Breast epithelium (tissue), 4 donors: ENCODE measurements at regions not wholly inside any gene's neighbourhood (a gene's known extent, or its start where the extent isn't known, plus 50 kb on each side); places are given as distances from the start of the nearest gene placed in this dataset.

Source experiments
- DNase-seq, 2 donors: peaks; one replicate each; pipeline ENCODE4 v3.0.0-alpha.2; 2019; ENCODE audit warnings: low spot score in 2 of 2
- H3K27ac ChIP-seq, 2 donors: fragments of 200-600 bp; sonication (generic) in 1 of 2; one replicate each; pipeline ENCODE4 v1.5.1; 2016 to 2019; ENCODE audit warnings: mild to moderate bottlenecking in 1 of 2
- H3K27me3 ChIP-seq, 2 donors: fragments of 200-600 bp; sonication (generic) in 1 of 2; one replicate each; pipeline versions ENCODE4 v1.5.1 to v1.6.0; 2017 to 2019; ENCODE audit warnings: control low read depth in 1 of 2, mild to moderate bottlenecking in 1 of 2
- H3K36me3 ChIP-seq: fragments of 200-600 bp; one replicate; pipeline ENCODE4 v1.5.1; 2019
- H3K4me1 ChIP-seq, 2 donors: fragments of 200-600 bp; sonication (generic); one replicate each; pipeline ENCODE4 v1.5.1; 2016 to 2019; ENCODE audit warnings: control low read depth in 1 of 2
- H3K4me3 ChIP-seq, 3 donors: fragments of 200-600 bp; sonication (generic); 1 replicate in 2 of 3; 2 replicates in 1 of 3; pipeline ENCODE4 v1.5.1; 2016 to 2019; ENCODE audit warnings: mild to moderate bottlenecking in 3 of 3, moderate library complexity in 2 of 3
- H3K9me3 ChIP-seq, 2 donors: fragments of 200-600 bp; sonication (generic) in 1 of 2; one replicate each; pipeline ENCODE4 v1.5.1; 2016 to 2019; ENCODE audit warnings: control low read depth in 1 of 2
- POLR2A ChIP-seq: fragments of 450-650 bp; IDR thresholded peaks from one replicate; pipeline ENCODE4 v1.6.1; 2016; ENCODE audit warnings: antibody characterized with exemption, mild to moderate bottlenecking, moderate library complexity
- POLR2AphosphoS5 ChIP-seq, 3 donors: sonication (generic); formaldehyde crosslinking; IDR thresholded peaks; one replicate each; pipeline ENCODE4 v1.6.1; 2017; ENCODE audit warnings: antibody characterized with exemption in 3 of 3
- intact Hi-C: fragments of 100-400 bp; cut with DNase I; formaldehyde crosslinking; loops from one replicate; pipeline ENCODE4 v1.15.1; 2023; ENCODE audit warnings: low total_unique reads
- TF ChIP-seq, protein P1 (sequence below), 3 donors: fragments of 450-650 bp; IDR thresholded peaks; one replicate each; pipeline ENCODE4 v1.5.1; 2016 to 2017; ENCODE audit warnings: antibody characterized with exemption in 3 of 3, mild to moderate bottlenecking in 3 of 3, moderate library complexity in 3 of 3

DNA sequence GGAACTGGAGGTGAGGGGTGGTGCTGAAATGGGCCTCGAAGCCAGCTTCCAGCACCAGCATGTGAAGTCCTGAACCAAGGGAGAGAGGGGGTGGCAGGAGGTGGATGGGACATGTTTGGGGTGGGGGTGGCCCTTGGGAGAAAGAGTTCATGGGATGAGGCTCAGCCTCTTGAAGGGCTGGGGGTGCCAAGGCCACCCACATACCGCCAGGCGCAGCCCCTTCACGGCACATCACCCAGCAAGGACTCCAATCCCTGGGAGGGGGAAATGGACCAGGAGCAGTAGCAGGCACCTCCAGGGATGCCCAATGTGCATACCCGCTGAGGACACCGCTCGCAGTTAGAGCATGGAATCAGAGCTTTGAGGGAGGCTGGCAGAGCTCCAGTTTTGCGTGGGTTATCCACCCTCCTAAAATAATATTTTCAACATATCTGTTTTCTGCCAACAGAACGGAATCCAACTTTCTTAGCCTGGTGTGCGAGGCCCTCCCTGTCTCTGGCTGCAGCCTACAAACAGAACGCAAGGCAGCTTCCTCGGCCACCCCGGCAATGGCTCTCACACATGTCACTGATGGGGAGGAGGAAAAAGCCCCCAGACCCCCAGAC lies 140.5 kb upstream of the VSTM2B start:
- H3K27me3 ChIP-seq = peaks cover 0 to 2% of the 10 kb centered on the region in 2 donors
- intact Hi-C loops = loop anchor here (5.0 kb wide), 1 partner anchor 303 kb away; no protein-coding TSS in a partner anchor
- DNase-seq = peak in 1 of 2 donors; percentile 27
- H3K36me3 ChIP-seq = no peaks in the 10 kb centered on the region
- H3K4me1 ChIP-seq = no peaks in the 10 kb centered on the region
- no peak overlapping the region for H3K27ac ChIP-seq
- no peaks in the 10 kb centered on the region for H3K9me3 ChIP-seq
- no peak for TF ChIP-seq POLR2A
- TF ChIP-seq, protein P1, sequence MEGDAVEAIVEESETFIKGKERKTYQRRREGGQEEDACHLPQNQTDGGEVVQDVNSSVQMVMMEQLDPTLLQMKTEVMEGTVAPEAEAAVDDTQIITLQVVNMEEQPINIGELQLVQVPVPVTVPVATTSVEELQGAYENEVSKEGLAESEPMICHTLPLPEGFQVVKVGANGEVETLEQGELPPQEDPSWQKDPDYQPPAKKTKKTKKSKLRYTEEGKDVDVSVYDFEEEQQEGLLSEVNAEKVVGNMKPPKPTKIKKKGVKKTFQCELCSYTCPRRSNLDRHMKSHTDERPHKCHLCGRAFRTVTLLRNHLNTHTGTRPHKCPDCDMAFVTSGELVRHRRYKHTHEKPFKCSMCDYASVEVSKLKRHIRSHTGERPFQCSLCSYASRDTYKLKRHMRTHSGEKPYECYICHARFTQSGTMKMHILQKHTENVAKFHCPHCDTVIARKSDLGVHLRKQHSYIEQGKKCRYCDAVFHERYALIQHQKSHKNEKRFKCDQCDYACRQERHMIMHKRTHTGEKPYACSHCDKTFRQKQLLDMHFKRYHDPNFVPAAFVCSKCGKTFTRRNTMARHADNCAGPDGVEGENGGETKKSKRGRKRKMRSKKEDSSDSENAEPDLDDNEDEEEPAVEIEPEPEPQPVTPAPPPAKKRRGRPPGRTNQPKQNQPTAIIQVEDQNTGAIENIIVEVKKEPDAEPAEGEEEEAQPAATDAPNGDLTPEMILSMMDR (IDR thresholded peaks at IDR 0.05) = no peak
- TF ChIP-seq POLR2AphosphoS5 (IDR thresholded peaks at IDR 0.05) = no peak
- no peak overlapping the region for H3K4me3 ChIP-seq

DNA sequence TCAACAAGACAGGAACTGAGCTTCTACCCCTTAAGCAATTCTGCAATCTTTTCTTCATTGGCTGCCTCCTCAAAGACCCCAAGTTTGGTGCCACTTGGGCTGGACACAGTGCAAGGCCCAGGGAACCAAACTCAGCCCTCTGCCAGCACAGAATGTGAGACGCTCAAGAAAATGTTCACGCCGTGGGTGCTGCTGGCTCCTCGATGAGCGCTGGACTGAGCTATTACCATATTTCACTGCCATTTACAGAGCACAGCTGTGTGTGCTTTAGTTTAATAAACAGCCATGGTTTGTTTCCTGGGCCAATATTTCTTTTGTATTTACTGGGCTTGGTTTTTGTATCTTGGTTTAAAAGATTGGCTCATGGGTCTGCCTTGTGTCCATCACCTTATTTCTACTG lies 138.8 kb upstream of the VSTM2B start:
- DNase-seq = no peak
- no peak overlapping the region for H3K4me3 ChIP-seq
- no peaks in the 10 kb centered on the region for H3K27me3 ChIP-seq
- H3K9me3 ChIP-seq = peaks cover 12% of the 10 kb centered on the region in 2 donors
- no peak for TF ChIP-seq POLR2AphosphoS5 (IDR thresholded peaks at IDR 0.05)
- TF ChIP-seq, protein P1 (IDR thresholded peaks at IDR 0.05) = no peak
- TF ChIP-seq POLR2A = no peak
- H3K36me3 ChIP-seq = no peaks in the 10 kb centered on the region
- intact Hi-C loops = loop anchor here (5.0 kb wide), 1 partner anchor 305 kb away; no protein-coding TSS in a partner anchor
- no peak overlapping the region for H3K27ac ChIP-seq
- no peaks in the 10 kb centered on the region for H3K4me1 ChIP-seq

DNA sequence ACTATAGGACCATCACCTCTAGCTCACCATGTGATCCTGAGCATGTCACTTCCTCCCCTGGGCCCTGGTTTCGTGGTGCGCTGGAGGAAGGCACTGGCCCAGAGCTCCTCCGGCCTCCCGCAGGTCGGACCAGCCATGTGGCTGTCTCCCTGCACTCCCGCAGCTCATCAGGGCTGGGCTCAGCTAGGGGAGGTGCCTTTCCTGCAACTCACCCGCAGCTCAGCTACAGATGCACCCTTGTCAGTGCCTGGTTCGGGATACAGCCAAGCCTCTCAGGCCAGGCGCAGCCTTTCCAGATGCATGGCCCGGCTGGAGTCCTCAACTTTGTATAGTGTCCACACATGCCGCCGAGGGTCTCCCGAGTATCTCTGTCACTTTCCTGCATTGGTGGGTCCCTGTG lies 138.2 kb upstream of the VSTM2B start:
- TF ChIP-seq POLR2A (no peak), POLR2AphosphoS5 (IDR thresholded peaks at IDR 0.05) (no peak)
- TF ChIP-seq, protein P1 (IDR thresholded peaks at IDR 0.05) = no peak
- Histone ChIP-seq H3K4me1 (no peaks in the 10 kb centered on the region), H3K36me3 (no peaks in the 10 kb centered on the region), H3K27ac (no peak overlapping the region), H3K9me3 (peaks cover 12 to 13% of the 10 kb centered on the region in 2 donors), H3K4me3 (no peak overlapping the region), H3K27me3 (no peaks in the 10 kb centered on the region)
- intact Hi-C loops = loop anchor here (5.0 kb wide), 1 partner anchor 305 kb away; no protein-coding TSS in a partner anchor
- DNase-seq = no peak

DNA sequence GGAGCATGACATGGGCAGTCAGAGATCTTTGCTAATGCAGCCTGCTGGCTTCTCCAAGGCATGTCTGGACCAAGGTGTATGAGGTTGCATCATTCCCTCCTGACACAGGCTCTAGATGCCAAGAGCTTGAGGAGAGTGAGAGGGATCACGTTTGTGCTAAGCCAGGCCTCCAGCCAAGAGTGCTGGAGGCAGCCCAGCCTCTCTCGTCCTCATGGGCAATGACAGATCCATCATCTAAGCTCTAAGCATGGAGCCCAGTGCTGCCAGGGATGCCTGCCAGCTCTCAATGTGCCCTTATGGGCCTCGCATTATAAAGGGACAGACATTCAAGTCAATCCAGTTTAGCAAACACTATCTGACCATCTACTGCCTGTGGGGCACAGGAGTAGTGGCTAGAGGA lies 136.3 kb upstream of the VSTM2B start:
- Histone ChIP-seq H3K36me3 (no peaks in the 10 kb centered on the region), H3K9me3 (peaks cover 12 to 13% of the 10 kb centered on the region in 2 donors), H3K4me3 (no peak overlapping the region), H3K4me1 (no peaks in the 10 kb centered on the region), H3K27ac (no peak overlapping the region), H3K27me3 (no peaks in the 10 kb centered on the region)
- intact Hi-C loops = loop anchor here (5.0 kb wide), 1 partner anchor 307 kb away; no protein-coding TSS in a partner anchor
- TF ChIP-seq POLR2A = no peak
- TF ChIP-seq POLR2AphosphoS5 (IDR thresholded peaks at IDR 0.05) = peak in 1 of 3 donors; percentile 55
- TF ChIP-seq, protein P1 (IDR thresholded peaks at IDR 0.05) = no peak
- DNase-seq = peak in 1 of 2 donors; percentile 79

DNA sequence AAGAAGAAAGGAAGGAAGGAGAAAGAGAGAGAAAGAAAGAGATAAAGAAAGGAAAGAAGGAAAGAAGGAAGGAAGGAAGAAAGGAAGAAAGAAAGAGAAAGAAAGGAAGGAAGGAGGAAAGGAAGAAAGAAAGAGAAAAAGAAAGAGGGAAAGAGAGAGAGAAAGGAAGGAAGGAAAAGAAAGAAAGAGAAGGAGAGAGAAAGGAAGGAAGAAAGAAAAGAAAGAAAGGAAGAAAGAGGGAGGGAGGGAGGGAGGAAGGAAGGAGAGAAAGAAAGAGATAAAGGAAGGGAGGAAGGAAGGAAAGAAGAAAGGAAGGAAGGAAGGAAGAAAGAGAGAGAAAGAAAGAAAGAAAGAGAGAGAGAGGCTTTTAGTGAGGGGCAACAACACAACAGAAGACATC lies 135.1 kb upstream of the VSTM2B start:
- DNase-seq = no peak

More for the DNA sequence above, 135.1 kb upstream of the VSTM2B start:
- Histone ChIP-seq H3K4me3 (no peak overlapping the region), H3K9me3 (peaks cover 12 to 13% of the 10 kb centered on the region in 2 donors), H3K36me3 (no peaks in the 10 kb centered on the region), H3K4me1 (no peaks in the 10 kb centered on the region), H3K27ac (no peak overlapping the region), H3K27me3 (peaks cover 0 to 3% of the 10 kb centered on the region in 2 donors)
- TF ChIP-seq, protein P1 (IDR thresholded peaks at IDR 0.05) = no peak
- TF ChIP-seq POLR2AphosphoS5 (IDR thresholded peaks at IDR 0.05) (no peak), POLR2A (no peak)
- intact Hi-C loops = no loop called here
